Lower leg skin (tissue), 4 donors: ENCODE measurements at regions not wholly inside any gene's neighbourhood (a gene's known extent, or its start where the extent isn't known, plus 50 kb on each side); places are given as distances from the start of the nearest gene placed in this dataset.
"Not testable (repeated sequence)": the region's sequence is repeated elsewhere in the genome, so short reads cannot be mapped to it uniquely, and the experiment has no call there.

Experiments
- DNase-seq, 2 donors: peaks; one replicate each; pipeline ENCODE4 v3.0.0-alpha.2; 2019; ENCODE audit warnings: low spot score in 2 of 2
- H3K4me3 ChIP-seq: fragments of 200-600 bp; sonication (generic); 2 replicates; pipeline ENCODE4 v1.5.1; 2017; ENCODE audit warnings: mild to moderate bottlenecking, low read depth; ENCODE audit not compliant: poor library complexity, severe bottlenecking
- CTCF ChIP-seq, 3 donors: fragments of 450-650 bp; IDR thresholded peaks; one replicate each; pipeline ENCODE4 v1.5.1; 2016; ENCODE audit warnings: antibody characterized with exemption in 3 of 3, mild to moderate bottlenecking in 3 of 3, moderate library complexity in 2 of 3
- POLR2A ChIP-seq, 2 donors: fragments of 450-650 bp; IDR thresholded peaks; one replicate each; pipeline ENCODE4 v1.6.1; 2016 to 2017; ENCODE audit warnings: antibody characterized with exemption in 2 of 2, mild to moderate bottlenecking in 1 of 2, moderate library complexity in 1 of 2
- WGBS, 2 donors: methylation state at CpG; one replicate each; pipeline ENCODE4 v1.1.5; 2018; 5-methylcytosine and 5-hydroxymethylcytosine counted together
- intact Hi-C: fragments of 100-400 bp; cut with DNase I; formaldehyde crosslinking; loops from one replicate; pipeline ENCODE4 v1.15.0; 2023; ENCODE audit warnings: low total_unique reads

GRCh38 chr6:144383336-144383735 lies 98.2 kb downstream of the UTRN start:
- no peak for DNase-seq
- TF ChIP-seq CTCF (IDR thresholded peaks at IDR 0.05) = no peak
- TF ChIP-seq POLR2A (IDR thresholded peaks at IDR 0.05) = no peak
- intact Hi-C loops = no loop called here
- 90 to 98% methylated on average over 2 of the region's 2 CpGs for WGBS, 2 donors
- no peak overlapping the region for H3K4me3 ChIP-seq

GRCh38 chr6:144384427-144384826 lies 99.3 kb downstream of the UTRN start:
- no peak for DNase-seq
- no peak for TF ChIP-seq CTCF (IDR thresholded peaks at IDR 0.05)
- no peak for TF ChIP-seq POLR2A (IDR thresholded peaks at IDR 0.05)
- WGBS, 2 donors = 89 to 94% methylated on average over 4 of the region's 4 CpGs
- no peak overlapping the region for H3K4me3 ChIP-seq
- intact Hi-C loops = no loop called here

DNA sequence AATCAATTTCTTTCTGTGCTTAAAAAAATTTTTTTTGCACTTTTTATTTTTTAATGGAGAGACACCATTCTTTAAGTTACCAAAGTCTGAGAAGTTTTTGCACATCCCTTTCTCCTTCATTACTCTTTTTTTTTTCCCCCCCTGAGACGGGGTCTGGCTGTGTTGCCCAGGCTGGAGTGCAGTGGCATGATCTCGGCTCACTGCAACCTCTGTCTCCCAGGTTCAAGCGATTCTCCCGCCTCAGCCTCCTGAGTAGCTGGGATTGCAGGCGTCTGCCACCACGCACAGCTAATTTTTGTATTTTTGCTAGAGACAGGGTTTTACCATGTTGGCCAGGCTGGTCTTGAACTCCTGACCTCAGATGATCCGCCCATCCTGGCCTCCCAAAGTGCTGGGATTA lies 104.3 kb downstream of the UTRN start:
- 89 to 96% methylated on average over 7 of the region's 7 CpGs for WGBS, 2 donors
- H3K4me3 ChIP-seq, DNase-seq, intact Hi-C loops: not testable (repeated sequence)

- 94 to 96% methylated on average over 5 of the region's 5 CpGs for WGBS, 2 donors
- intact Hi-C loops = no loop called here
Measured at GRCh38 chr6:144390202-144390601, 105.1 kb downstream of the UTRN start.

DNA sequence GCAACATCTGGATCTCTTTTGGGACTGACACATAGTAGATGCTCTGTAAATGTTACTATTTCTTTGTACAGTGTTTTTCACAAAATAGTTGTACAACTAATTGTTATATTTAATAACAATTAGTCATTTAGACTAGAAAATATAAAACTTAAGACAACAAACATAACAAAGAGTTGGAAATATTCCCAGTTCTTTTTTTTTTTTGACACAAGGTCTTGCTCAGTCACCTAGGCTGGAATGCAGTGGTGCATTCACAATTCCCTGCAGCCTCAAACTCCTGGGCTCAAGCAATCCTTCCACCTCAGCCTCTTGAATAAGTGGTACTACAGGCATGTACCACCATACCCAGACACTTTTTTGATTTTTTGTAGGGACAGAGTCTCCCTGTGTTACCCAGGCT lies 105.8 kb downstream of the UTRN start:
- TF ChIP-seq POLR2A (IDR thresholded peaks at IDR 0.05) = no peak
- TF ChIP-seq CTCF (IDR thresholded peaks at IDR 0.05) = no peak
- intact Hi-C loops = no loop called here
- DNase-seq = no peak
- no peak overlapping the region for H3K4me3 ChIP-seq

More at GRCh38 chr6:144390202-144390601, 105.1 kb downstream of the UTRN start:
- no peak for DNase-seq
- TF ChIP-seq CTCF (IDR thresholded peaks at IDR 0.05) = no peak
- TF ChIP-seq POLR2A (IDR thresholded peaks at IDR 0.05) = no peak
- no peak overlapping the region for H3K4me3 ChIP-seq

- DNase-seq = no peak
- no peak for TF ChIP-seq CTCF (IDR thresholded peaks at IDR 0.05)
- no peak for TF ChIP-seq POLR2A (IDR thresholded peaks at IDR 0.05)
- no peak overlapping the region for H3K4me3 ChIP-seq
- 79 to 81% methylated on average over 1 of the region's 1 CpG for WGBS, 2 donors
- intact Hi-C loops = no loop called here
Measured at GRCh38 chr6:144392536-144392935, 107.4 kb downstream of the UTRN start.
